ENCODE measurements at regions not wholly inside any gene's neighbourhood (a gene's known extent, or its start where the extent isn't known, plus 50 kb on each side); places are given as distances from the start of the nearest gene placed in this dataset.

DNA sequence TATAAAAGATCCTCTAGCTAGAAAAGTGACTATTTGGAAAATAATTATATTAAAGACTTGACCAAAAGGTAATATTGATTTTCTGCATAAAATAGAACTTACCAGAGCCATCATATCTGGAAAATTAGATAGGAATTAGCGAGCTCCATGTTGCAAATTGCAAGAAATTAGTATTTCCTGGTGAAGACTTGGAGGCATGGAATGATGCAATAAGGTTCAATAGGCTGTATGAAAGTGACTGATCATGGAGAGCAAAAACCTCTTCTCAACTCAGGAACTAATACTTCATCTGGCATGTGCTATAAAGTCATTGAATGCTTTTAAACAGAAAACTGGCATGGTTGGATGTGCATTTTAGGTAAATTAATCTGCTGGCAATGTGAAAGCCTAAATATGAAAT, 66.3 kb upstream of the UFM1 start:
- TF ChIP-seq EZH2 (IDR thresholded peaks at IDR 0.05; ENCODE audit: insufficient read depth, poor library complexity, severe bottlenecking) (no peak), EZH2phosphoT487 (IDR thresholded peaks at IDR 0.05; ENCODE audit: insufficient read depth, low read depth) (no peak)

Data from GM23248 (cell line).